Vagina (tissue), 2 donors: ENCODE measurements at regions not wholly inside any gene's neighbourhood (a gene's known extent, or its start where the extent isn't known, plus 50 kb on each side); places are given as distances from the start of the nearest gene placed in this dataset.

Experiments
- DNase-seq, 2 donors: peaks; one replicate each; pipeline ENCODE4 v3.0.0-alpha.2; 2017; ENCODE audit errors: extremely low spot score in 2 of 2
- H3K27ac ChIP-seq: fragments of 200-600 bp; sonication (generic); one replicate; pipeline ENCODE4 v1.5.1; 2019
- H3K27me3 ChIP-seq: fragments of 200-600 bp; sonication (generic); one replicate; pipeline ENCODE4 v1.5.1; 2019
- H3K36me3 ChIP-seq, 2 donors: fragments of 200-600 bp; sonication (generic); one replicate each; pipeline ENCODE4 v1.5.1; 2017 to 2019
- H3K4me1 ChIP-seq: fragments of 200-600 bp; sonication (generic); one replicate; pipeline ENCODE4 v1.5.1; 2019
- H3K4me3 ChIP-seq, 2 donors: fragments of 200-600 bp; sonication (generic); 1 replicate in 1 of 2; 2 replicates in 1 of 2; pipeline ENCODE4 v1.5.1; 2016 to 2019
- H3K9me3 ChIP-seq: fragments of 200-600 bp; sonication (generic); one replicate; pipeline ENCODE4 v1.5.1; 2019
- POLR2A ChIP-seq, 2 donors: fragments of 450-650 bp; IDR thresholded peaks; one replicate each; pipeline ENCODE4 v1.6.1; 2017; ENCODE audit warnings: antibody characterized with exemption in 2 of 2, mild to moderate bottlenecking in 2 of 2, moderate library complexity in 2 of 2
- POLR2AphosphoS5 ChIP-seq, 2 donors: sonication (generic); formaldehyde crosslinking; IDR thresholded peaks; one replicate each; pipeline ENCODE4 v1.9.0; 2017; ENCODE audit warnings: antibody characterized with exemption in 2 of 2, mild to moderate bottlenecking in 2 of 2, low read depth in 1 of 2; ENCODE audit not compliant: insufficient read depth in 1 of 2
- intact Hi-C: fragments of 100-400 bp; cut with DNase I; formaldehyde crosslinking; loops from one replicate; pipeline ENCODE4 v1.15.1; 2023
- TF ChIP-seq, protein P1 (sequence below), 3 experiments: fragments of 450-650 bp in 2 of 3; fragments of 200-600 bp in 1 of 3; sonication (generic) in 1 of 3; IDR thresholded peaks; one replicate each; pipeline ENCODE4 v1.5.1; 2017 to 2019; ENCODE audit warnings: antibody characterized with exemption in 3 of 3, mild to moderate bottlenecking in 2 of 3, moderate library complexity in 2 of 3

- no peak for DNase-seq
- Histone ChIP-seq H3K9me3 (no peaks in the 10 kb centered on the region), H3K27ac (no peak overlapping the region), H3K27me3 (no peaks in the 10 kb centered on the region), H3K36me3 (no peaks in the 10 kb centered on the region), H3K4me1 (no peaks in the 10 kb centered on the region), H3K4me3 (no peak overlapping the region)
- intact Hi-C loops: no loop called here
- TF ChIP-seq POLR2A (IDR thresholded peaks at IDR 0.05) (no peak), POLR2AphosphoS5 (IDR thresholded peaks at IDR 0.05; ENCODE audit: insufficient read depth in 1 of 2, low read depth in 1 of 2) (no peak)
- TF ChIP-seq, protein P1, sequence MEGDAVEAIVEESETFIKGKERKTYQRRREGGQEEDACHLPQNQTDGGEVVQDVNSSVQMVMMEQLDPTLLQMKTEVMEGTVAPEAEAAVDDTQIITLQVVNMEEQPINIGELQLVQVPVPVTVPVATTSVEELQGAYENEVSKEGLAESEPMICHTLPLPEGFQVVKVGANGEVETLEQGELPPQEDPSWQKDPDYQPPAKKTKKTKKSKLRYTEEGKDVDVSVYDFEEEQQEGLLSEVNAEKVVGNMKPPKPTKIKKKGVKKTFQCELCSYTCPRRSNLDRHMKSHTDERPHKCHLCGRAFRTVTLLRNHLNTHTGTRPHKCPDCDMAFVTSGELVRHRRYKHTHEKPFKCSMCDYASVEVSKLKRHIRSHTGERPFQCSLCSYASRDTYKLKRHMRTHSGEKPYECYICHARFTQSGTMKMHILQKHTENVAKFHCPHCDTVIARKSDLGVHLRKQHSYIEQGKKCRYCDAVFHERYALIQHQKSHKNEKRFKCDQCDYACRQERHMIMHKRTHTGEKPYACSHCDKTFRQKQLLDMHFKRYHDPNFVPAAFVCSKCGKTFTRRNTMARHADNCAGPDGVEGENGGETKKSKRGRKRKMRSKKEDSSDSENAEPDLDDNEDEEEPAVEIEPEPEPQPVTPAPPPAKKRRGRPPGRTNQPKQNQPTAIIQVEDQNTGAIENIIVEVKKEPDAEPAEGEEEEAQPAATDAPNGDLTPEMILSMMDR (IDR thresholded peaks at IDR 0.05): no peak
These were observed 577.9 kb downstream of the IPMK start for GRCh38 chr10:57689596-57690297.

GRCh38 chr10:57679916-57680315 lies 587.8 kb downstream of the IPMK start:
- no peaks in the 10 kb centered on the region for H3K27me3 ChIP-seq
- no peaks in the 10 kb centered on the region for H3K36me3 ChIP-seq
- no peaks in the 10 kb centered on the region for H3K9me3 ChIP-seq
- no peak for DNase-seq
- TF ChIP-seq, protein P1 (IDR thresholded peaks at IDR 0.05): no peak
- TF ChIP-seq POLR2AphosphoS5 (IDR thresholded peaks at IDR 0.05; ENCODE audit: insufficient read depth in 1 of 2, low read depth in 1 of 2) (no peak), POLR2A (IDR thresholded peaks at IDR 0.05) (no peak)
- no peak overlapping the region for H3K4me3 ChIP-seq
- intact Hi-C loops: no loop called here
- H3K4me1 ChIP-seq: no peaks in the 10 kb centered on the region
- no peak overlapping the region for H3K27ac ChIP-seq

DNA sequence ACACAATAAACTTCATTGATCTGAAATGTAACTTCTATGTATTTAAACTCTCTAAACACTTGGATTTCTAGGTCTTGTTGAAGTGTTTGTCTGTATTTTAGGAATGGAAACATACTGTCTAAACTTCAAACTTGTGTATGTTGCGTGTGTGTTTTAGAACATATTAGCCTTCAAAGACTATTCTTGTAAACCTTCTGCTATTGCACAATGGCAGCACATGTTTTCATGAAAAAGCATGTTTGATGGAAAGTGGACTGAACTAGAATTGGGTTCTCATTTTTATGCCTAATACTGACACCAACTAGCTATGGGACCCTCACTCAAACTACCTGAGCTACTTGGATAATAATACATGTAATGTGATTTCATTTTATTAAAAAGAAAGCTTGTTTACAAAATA lies 592.6 kb downstream of the IPMK start:
- intact Hi-C loops: no loop called here
- no peak for TF ChIP-seq POLR2AphosphoS5 (IDR thresholded peaks at IDR 0.05; ENCODE audit: insufficient read depth in 1 of 2, low read depth in 1 of 2)
- TF ChIP-seq, protein P1 (IDR thresholded peaks at IDR 0.05): no peak
- no peak for TF ChIP-seq POLR2A (IDR thresholded peaks at IDR 0.05)
- no peaks in the 10 kb centered on the region for H3K36me3 ChIP-seq
- no peaks in the 10 kb centered on the region for H3K4me1 ChIP-seq
- no peaks in the 10 kb centered on the region for H3K9me3 ChIP-seq
- no peak overlapping the region for H3K27ac ChIP-seq
- no peak overlapping the region for H3K4me3 ChIP-seq
- H3K27me3 ChIP-seq: no peaks in the 10 kb centered on the region
- DNase-seq: no peak

GRCh38 chr10:57673446-57673960 lies 594.2 kb downstream of the IPMK start:
- DNase-seq: no peak
- H3K4me3 ChIP-seq: no peak overlapping the region
- no peaks in the 10 kb centered on the region for H3K4me1 ChIP-seq
- intact Hi-C loops: no loop called here
- no peak overlapping the region for H3K27ac ChIP-seq
- TF ChIP-seq POLR2A (IDR thresholded peaks at IDR 0.05) (no peak), POLR2AphosphoS5 (IDR thresholded peaks at IDR 0.05; ENCODE audit: insufficient read depth in 1 of 2, low read depth in 1 of 2) (no peak)
- TF ChIP-seq, protein P1 (IDR thresholded peaks at IDR 0.05): no peak
- H3K9me3 ChIP-seq: no peaks in the 10 kb centered on the region
- H3K36me3 ChIP-seq: no peaks in the 10 kb centered on the region
- no peaks in the 10 kb centered on the region for H3K27me3 ChIP-seq

GRCh38 chr10:57664815-57665214 lies 602.9 kb downstream of the IPMK start:
- Histone ChIP-seq H3K36me3 (no peaks in the 10 kb centered on the region), H3K4me1 (no peaks in the 10 kb centered on the region), H3K27ac (no peak overlapping the region), H3K27me3 (no peaks in the 10 kb centered on the region), H3K4me3 (no peak overlapping the region), H3K9me3 (no peaks in the 10 kb centered on the region)
- DNase-seq: no peak
- intact Hi-C loops: no loop called here
- TF ChIP-seq POLR2AphosphoS5 (IDR thresholded peaks at IDR 0.05; ENCODE audit: insufficient read depth in 1 of 2, low read depth in 1 of 2) (no peak), POLR2A (IDR thresholded peaks at IDR 0.05) (no peak)
- TF ChIP-seq, protein P1 (IDR thresholded peaks at IDR 0.05): no peak
